ENCODE measurements at regions not wholly inside any gene's neighbourhood (a gene's known extent, or its start where the extent isn't known, plus 50 kb on each side); places are given as distances from the start of the nearest gene placed in this dataset.
"Not testable (repeated sequence)": the region's sequence is repeated elsewhere in the genome, so short reads cannot be mapped to it uniquely, and the experiment has no call there.

DNA sequence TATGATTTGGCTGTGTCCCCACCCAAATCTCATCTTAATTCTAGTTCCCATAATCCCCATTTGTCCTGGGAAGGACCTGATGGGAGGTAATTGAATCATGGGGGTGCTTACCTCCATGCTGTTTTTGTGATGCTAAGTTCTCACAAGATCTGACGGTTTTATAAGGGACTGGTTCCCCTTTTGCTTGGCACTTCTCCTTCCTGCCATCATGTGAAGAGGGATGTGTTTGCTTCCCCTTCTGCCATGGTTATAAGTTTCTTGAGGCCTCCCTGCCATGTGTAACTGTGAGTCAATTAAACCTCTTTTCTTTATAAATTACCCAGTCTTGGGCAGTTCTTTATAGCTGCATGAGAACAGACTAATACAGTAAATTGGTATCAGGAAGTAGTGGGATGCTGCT is 114.1 kb downstream of the ZNF648 start:
- DNase-seq, result no peak

DNA sequence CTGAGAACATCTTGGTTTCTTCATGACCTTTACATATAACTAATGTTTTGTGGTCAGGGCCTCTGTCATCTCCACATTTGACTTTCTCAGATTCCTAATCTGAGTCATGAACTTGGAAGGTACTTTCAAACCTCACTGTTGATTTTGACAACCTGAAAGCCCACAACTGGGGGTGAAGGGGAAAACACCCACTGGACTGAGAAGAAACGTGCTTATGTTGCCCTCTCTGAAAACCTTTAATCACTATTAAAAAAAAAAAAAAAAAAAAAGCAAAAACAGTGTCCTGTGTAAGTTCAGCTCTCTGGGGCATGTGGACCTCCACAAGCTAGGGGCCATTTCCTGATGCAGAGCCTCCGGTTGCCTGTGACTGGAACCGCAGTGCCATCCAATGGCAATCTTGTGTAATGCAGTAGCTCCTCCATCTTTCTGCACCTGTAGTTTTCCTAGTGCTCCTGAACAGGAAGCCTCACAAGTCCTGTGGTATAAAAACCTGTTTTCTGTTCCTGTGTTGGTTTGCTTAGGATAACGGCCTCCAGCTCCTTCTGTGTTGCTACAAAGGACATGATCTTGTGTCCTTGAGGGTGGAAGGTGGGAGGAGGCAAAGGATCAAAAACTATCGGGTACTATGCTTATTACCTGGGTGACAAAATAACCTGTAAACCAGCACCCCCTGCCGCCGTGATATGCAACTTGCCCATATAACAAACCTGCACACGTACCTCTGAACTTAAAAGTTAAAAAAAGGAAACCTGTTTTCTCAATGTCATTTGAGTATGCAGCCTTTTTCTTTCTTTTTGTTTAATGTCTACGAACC is 124.5 kb downstream of the ZNF648 start:
- peak; percentile 64 for DNase-seq

DNA sequence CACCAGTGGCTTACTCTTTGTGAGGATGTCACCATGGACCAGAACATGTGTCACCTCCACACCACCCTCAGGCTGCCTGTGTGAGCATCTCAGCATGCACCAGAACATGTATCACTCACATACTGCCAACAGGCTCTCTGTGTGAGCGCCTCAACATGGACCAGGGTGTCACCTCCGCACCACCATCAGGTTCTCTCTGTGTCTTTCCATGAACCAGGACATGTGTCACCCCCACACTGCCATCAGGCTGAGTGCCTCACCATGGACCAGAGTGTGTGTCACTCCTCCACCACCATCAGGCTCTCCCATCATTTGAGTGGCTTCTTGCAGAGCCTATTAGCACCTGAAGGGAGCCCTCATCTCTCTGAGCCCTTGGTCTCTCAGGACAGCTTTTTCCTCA is 125.2 kb downstream of the ZNF648 start:
- peak; percentile 32 for DNase-seq

DNA sequence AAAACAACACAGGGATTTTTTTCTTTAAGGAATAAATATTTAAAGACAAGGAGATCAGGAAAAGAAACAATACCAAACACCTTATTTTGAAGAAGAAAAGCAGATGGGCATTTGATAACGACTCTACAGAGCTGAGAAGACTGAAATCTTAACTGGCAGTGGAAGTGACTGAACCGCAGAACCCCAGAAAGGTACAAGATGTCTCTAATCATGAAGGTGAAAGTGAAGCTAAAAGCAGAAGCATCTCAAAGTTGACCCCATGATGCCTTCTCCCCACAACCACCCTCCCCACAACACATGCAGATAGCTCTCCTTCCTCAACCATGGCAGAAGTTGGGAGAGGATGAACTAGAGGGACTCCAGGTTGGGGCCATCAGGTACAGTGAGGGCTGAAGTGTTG is 129.6 kb downstream of the ZNF648 start:
- DNase-seq, result no peak

DNA sequence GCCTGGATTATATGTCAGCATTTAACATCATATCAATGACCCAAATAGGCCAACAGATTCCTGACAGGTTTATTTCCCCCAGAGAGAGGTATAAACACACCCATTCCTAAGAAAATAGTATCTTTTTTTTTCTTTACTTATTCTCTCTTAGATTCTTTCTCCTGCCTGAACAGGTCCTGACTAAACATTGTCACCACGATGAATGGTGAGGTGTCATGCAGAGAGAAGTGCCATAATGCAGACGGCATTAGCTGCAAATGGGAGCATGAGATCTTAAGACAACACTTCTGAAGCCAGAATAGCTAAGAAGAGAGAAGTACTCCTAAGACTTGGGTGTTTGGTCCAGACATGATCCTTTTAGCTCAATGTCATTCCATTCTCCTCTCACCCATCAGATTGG is 131.3 kb downstream of the ZNF648 start:
- no peak for DNase-seq

DNA sequence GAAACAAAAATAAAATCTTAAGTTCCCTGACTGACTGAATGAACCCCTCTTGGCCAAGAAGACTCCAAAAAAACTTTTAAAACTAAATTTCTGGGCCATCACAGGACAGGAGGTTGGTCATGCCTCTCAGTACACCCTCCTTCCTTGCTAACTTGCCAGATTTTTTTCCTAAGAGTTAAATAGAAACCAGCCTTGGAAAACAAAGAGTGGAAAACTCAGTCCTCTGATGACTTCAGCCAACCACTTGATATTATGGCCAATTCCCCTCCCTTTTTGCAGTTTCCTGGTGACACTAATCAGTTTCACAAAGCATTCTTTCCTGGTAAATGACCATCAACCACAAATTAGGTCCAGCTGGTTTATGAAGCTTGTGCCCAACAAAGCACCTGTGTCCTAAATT is 134.8 kb downstream of the ZNF648 start:
- no peak for DNase-seq

DNA sequence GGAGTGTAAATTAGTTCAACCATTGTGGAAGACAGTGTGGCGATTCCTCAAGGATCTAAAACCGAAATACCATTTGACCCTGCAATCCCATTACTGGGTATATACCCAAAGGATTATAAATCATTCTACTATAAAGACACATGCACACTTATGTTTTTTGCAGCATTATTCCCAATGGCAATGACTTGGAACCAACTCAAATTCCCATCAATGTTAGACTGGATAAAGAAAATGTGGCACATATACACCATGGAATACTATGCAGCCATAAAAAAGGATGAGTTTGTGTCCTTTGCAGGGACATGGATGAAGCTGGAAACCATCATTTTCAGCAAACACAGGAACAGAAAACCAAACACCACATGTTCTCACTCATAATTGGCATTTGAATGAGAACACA is 137.5 kb downstream of the ZNF648 start:
- DNase-seq, result not testable (repeated sequence)

DNA sequence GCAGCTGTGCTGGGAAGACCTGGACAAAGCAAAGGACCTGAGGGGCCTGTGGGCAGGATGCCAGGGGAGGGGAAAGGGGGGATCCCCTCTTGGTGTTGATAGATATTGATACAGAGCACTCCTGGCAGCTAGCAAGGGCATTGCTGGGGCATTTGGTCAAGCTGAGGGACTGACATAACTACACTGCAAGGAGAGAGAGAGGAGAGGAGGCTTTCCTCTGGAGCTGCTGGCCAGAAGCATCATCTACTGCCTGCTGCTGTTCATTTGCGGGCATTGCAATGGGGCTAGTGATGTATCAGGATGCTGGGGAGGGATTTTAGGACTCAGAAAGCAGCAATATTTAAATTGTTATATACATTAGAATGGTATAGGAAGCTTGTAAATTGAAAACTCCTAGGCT is 142.0 kb downstream of the ZNF648 start:
- no peak for DNase-seq

DNA sequence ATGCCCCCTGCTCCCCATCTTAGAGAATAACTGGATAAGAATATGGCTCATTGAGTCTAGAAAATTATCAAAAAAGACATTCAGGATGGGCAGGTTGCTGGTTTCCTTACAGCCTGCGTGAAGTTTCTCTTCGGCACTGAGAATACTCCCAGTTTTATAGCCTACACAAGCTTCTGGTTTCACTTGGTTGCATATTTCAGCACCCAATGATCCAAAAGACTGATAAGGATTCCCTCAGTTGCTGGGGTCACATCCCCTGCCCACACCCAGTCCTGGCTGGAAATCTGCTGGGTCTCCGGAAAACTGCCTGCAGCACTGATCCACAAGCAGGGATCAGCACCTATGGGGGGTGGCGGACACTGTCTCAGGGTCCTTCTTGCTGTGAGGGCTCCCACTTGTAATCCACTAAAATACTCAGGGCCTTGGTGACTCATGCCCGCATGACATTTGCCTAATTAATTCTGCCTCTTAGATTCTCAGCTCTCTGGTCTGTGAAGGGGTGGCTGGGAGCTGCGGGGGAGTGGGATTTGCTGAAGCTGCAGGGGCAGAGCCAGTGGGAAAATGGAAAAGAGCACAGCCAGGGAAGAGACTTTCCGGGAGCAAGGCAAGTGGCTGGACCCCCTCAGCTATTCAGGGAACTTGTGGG is 142.5 kb downstream of the ZNF648 start:
- DNase-seq, result no peak

DNA sequence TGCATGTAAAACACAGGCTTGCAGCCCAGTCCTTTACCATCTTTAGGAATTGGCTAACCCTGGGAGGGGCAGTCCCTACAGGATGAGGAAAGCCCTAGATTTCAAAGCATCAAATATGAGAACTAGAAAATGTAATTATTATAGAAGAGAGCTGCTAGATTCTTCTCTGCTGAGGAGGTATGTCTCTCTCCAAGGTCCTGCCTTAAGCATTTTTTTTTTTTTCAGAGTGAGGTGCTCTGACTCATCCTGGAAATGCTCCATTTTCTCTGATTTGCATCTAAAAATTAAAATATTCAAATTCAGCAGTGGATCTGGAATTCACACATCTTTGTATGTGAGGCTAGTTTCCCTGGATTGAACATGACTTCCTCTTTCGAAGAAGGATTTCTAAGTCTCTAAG is 149.8 kb downstream of the ZNF648 start:
- DNase-seq, result no peak

DNA sequence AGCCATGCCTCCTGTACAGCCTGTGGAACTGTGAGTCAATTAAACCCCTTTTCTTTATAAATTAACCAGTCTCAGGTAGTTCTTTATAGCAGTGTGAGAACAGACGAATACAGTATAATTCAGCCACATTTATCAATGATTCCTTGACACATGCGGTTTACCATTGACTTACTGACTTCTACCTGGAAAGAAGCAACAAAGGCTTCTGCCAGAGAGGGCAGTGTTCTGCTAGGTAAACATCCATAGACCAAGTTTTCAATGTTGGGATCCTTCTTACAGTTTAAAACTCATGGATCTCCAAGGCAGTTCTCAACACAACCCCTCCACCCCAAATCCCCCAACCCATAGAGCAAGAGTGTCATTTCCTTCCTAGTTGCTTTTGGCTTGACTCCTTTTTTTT is 150.6 kb downstream of the ZNF648 start:
- no peak for DNase-seq

DNA sequence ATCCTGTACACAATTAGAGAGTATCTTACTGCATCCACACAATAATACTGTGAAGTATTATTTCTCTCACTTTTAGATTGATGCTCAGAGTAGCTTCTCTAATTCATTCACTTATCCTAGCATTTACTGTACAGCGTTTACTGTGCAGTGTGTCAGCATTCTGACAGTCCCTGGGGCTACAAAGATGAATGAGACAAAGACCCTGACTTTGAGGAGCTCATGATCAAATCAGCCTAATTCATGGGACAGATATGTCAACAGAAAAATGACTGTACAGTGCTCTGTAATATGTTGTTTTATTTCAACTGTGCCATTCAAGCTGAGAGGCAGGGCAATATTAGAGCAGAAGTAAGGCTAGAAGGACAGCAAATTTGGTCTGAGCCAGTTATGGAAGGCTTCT is 152.5 kb downstream of the ZNF648 start:
- DNase-seq, result no peak

DNA sequence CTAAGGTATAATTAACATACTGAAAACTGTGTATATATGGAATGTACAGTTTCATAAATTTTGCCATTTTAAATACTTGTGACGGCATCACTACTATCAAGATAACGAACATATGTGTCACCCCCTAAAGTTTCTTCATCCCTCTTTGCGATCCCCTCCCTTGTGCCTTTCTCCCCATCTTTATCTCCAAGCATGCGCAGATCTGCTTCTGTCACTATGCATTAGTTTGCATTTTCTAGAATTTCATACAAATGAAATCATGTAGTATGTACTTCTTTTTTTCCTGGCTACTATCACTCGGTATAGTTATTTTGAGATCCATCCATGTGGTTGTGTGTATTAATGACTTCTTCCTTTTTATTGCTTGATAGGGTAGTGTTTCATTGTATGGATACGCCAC is 154.9 kb downstream of the ZNF648 start:
- DNase-seq, result no peak

DNA sequence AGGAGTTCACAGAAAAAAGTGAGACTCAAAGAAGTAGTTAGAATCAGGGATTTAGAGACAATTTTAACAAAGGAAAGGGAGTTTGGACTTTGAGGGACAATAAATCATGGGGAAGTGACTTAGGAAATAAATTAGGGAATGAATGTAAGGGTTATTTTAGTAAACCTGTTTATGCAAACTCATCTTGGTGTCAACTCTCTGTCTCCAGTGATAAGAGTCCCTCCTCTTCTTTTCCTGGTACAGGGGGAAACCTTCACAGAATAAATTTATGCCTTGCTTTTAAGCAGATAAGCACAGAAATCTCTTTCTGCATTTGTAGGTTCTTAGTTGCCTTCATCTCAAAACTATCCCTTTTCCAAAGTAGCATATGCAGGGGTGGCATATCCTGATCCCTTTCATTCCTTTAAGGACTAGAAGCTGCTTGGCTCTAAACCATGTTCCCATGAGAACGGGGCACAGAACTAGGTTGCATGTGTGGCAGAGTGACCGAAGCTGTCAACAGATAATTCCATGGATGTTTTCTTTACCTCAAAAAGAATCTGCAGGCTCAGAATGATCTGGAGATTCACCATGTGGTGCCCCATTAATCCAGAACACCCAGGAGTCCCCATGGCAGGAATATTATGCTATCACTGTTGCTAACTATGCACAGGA is 155.4 kb downstream of the ZNF648 start:
- no peak for DNase-seq

DNA sequence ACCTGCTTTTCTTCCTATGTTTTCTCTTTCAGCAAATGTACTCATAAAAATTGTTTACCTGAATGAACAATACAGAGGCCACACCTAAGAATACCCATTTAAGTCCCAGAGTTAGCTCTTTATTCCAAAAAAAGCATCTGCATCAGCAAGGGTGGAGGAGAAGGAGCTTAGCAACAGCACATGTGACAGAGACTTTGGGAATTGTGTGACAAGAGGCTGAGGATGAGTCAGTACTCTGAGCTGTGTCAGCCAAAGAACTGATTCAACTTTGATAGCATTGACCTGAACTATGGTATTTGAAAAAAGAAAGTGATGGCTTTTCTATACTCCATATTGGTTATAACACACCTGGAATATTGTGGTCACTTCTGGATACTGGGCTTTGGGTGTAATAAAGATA is 162.7 kb downstream of the ZNF648 start:
- DNase-seq, result no peak

DNA sequence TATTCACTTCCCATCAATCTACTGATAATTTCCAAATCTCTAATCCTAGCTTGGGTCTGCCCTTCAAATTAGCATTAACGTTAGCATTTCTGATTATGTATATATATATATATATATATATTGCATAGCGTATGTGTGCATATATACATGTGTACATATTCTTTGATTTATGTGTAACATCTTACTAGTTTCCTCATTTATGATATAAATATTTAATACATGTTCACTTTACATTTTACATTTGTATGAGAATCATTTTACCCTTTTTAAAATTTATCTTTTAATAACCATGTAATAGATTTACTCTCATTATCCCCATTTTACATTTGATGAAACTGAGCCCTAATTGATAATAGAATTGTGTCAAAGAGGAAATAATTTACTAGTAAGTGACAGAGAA is 164.7 kb downstream of the ZNF648 start:
- DNase-seq, result no peak

DNA sequence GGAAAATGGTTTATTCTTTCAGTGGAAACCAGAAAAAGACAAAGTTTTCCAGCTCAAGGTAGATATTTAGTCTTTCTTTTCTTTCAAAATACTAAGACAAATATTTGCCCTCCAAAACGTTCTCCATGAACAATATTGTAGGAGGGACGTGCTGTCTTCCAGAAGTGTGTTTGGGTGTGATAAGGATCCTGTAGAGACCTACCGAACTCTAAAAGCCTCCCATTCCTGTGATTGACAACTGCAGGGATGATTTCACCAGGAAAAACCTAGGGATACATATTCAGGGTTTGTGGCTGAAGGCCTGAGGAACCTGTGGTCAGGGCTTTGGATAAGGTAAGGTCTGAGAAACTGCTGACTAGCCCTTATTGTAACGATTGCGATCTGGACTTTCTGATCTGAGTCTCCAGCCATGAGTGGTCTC is 167.1 kb downstream of the ZNF648 start:
- DNase-seq, result no peak

DNA sequence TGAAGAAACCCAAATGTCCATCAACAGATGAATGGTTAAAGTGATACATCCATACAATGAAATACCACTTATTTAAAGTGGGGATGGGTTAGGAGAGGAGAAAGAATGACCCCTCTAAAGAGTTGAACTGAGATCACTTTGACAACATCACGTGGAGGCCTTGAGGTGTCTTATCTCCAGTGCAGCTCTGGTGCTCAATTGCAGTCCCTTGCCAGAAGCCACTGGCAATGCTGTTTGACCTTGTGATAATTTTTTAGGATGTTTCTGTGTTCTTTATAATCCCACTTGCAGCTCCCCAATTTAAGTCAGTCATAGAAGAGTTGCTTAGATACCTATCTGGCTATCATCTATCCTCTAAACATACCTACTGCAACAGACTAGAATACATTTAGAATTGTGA is 167.6 kb downstream of the ZNF648 start:
- no peak for DNase-seq

DNA sequence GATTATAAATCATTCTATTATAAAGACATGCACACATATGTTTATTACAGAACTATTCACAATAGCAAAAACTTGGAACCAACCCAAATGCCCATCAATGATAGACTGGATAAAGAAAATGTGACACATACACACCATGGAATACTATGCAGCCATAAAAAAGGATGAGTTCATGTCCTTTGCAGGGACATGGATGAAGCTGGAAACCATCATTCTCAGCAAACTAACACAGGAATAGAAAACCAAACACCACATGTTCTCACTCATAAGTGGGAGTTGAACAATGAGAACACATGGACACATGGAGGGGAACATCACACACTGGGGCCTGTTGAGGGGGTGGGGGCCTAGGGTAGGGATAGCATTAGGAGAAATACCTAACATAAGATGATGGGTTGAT is 168.4 kb downstream of the ZNF648 start:
- not testable (repeated sequence) for DNase-seq

DNA sequence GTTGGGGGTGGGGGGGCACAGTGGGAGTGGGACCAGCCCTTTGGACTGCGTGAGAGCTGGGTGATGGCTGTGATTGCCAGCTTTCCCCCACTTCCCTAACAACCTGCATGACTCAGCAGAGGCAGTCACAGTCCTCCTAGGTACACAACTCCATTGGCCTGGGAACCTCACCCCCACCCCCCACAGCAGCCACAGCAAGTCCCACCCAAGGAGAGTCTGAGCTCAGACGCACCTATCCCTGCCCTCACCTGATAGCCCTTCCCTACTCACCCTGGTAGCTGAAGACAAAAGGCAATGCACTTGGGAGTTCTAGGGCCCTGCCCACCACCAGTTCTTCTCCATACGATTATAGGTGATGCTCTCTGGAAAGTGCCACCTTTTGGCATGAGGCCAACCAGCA is 188.9 kb downstream of the ZNF648 start:
- DNase-seq, result no peak

DNA sequence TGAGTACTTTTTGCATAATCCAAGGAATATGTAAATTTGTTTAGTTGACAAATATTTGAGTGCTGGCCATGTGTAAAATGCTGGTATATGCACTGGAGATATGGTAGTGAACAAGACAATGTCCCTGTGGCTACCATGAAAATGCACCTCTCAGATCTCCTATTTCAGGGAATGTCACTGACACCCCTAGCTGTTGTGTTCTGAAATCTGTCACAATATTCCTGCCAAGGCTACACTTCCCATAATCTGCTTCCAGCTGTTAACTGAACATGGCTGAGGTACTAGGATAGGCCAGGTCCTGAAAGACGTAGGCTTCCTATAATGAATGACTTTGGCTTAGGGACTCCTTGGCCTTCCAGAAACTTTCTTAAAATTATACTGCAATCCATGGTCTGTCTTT is 197.8 kb downstream of the ZNF648 start:
- DNase-seq, result no peak

DNA sequence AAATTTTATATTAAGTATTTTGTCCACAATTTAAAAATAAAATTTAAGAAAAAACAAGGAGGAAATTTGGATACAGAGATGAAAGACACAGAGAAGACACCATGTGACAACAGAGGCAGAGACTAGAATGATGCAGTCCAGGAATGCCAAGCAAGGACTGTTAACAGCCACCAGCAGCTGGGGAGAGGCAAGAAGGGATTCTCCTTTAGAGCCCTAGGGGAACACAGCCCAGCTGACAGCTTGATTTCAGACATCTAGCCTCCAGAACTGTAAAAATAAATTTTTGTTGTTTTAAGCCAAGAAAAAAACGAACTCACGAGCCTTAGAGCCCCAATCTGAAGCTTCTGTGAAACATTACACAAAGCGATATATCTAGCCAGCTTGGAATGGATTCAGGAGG is 198.5 kb downstream of the ZNF648 start:
- no peak for DNase-seq

DNA sequence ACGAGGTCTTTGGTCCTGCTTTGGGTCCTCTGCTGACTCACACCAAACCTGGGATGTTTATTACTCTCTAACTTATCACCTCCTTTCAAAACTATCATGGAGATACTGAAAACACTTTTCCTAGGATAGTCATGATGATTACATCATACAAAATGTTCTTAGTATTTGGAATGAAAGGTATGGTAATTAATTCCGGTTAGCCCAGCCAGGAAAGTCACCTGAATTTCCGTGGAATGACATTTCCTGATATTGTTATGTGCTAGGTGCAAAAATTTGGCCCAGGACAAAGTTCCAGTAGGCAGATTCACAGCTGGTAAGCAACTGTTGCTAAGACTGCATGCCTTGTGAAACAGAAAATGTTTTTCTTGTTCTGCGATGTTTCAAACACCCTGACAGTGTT is 203.4 kb downstream of the ZNF648 start:
- no peak for DNase-seq

Data from stimulated activated CD8-positive, alpha-beta memory T cell treated with anti-CD3 and anti-CD28 coated beads, Interleukin-4, amount 100 ng/mL, for 48 hours (primary cell).